LNCaP clone FGC (cell line): ENCODE measurements at regions not wholly inside any gene's neighbourhood (a gene's known extent, or its start where the extent isn't known, plus 50 kb on each side); places are given as distances from the start of the nearest gene placed in this dataset.

Experiments
- DNase-seq: peaks from one replicate; pipeline ENCODE4 v3.0.0-alpha.2; 2011; ENCODE audit warnings: low read depth
- H3K4me3 ChIP-seq: 2 replicates; pipeline ENCODE4 v1.5.1; 2011; ENCODE audit warnings: mild to moderate bottlenecking, low read depth, low read length, control low read depth
- CTCF ChIP-seq: IDR thresholded peaks from 2 replicates; pipeline ENCODE4 v1.5.1; 2012; ENCODE audit warnings: mild to moderate bottlenecking; ENCODE audit not compliant: control insufficient read depth, insufficient read depth; ENCODE audit errors: extremely low read depth

GRCh38 chr10:8246548-8246947 lies 192.1 kb downstream of the GATA3 start:
- H3K4me3 ChIP-seq = no peak overlapping the region
- DNase-seq = no peak
- no peak for TF ChIP-seq CTCF

- no peak for TF ChIP-seq CTCF
- DNase-seq = no peak
- H3K4me3 ChIP-seq = no peak overlapping the region
Observed at GRCh38 chr10:8247191-8247590, 192.7 kb downstream of the GATA3 start.

- TF ChIP-seq CTCF = no peak
- H3K4me3 ChIP-seq = no peak overlapping the region
- no peak for DNase-seq
Observed at GRCh38 chr10:8248868-8249267, 194.4 kb downstream of the GATA3 start.

- no peak overlapping the region for H3K4me3 ChIP-seq
- no peak for TF ChIP-seq CTCF
Observed at GRCh38 chr10:8254350-8254749, 199.9 kb downstream of the GATA3 start.

GRCh38 chr10:8255301-8255700 lies 200.8 kb downstream of the GATA3 start:
- no peak for DNase-seq
- TF ChIP-seq CTCF = no peak
- H3K4me3 ChIP-seq = no peak overlapping the region

More at GRCh38 chr10:8254350-8254749, 199.9 kb downstream of the GATA3 start:
- DNase-seq = no peak

GRCh38 chr10:8260645-8261044 lies 206.2 kb downstream of the GATA3 start:
- TF ChIP-seq CTCF = no peak
- DNase-seq = no peak
- no peak overlapping the region for H3K4me3 ChIP-seq

- H3K4me3 ChIP-seq = no peak overlapping the region
- DNase-seq = no peak
- no peak for TF ChIP-seq CTCF
Observed at GRCh38 chr10:8262317-8262716, 207.8 kb downstream of the GATA3 start.
